ENCODE measurements at regions not wholly inside any gene's neighbourhood (a gene's known extent, or its start where the extent isn't known, plus 50 kb on each side); places are given as distances from the start of the nearest gene placed in this dataset.
"Not testable (repeated sequence)": the region's sequence is repeated elsewhere in the genome, so short reads cannot be mapped to it uniquely, and the experiment has no call there.

- Mint-ChIP-seq H3K27ac (no peak overlapping the region), H3K4me3 (no peak overlapping the region), H3K9me3 (no peaks in the 10 kb centered on the region), H3K4me1 (peaks cover 8% of the 10 kb centered on the region), H3K27me3 (no peaks in the 10 kb centered on the region), H3K36me3 (no peaks in the 10 kb centered on the region)
These were observed 145.7 kb downstream of the AKAP11 start for GRCh38 chr13:42417626-42418025.

GRCh38 chr13:42418184-42418583 lies 146.2 kb downstream of the AKAP11 start:
- Mint-ChIP-seq H3K9me3 (no peaks in the 10 kb centered on the region), H3K4me1 (peaks cover 8% of the 10 kb centered on the region), H3K27ac (peak overlapping the region; percentile 26), H3K27me3 (no peaks in the 10 kb centered on the region), H3K36me3 (no peaks in the 10 kb centered on the region), H3K4me3 (no peak overlapping the region)

- Mint-ChIP-seq H3K4me1 (peaks cover 8% of the 10 kb centered on the region), H3K9me3 (peaks cover 5% of the 10 kb centered on the region), H3K27ac (no peak overlapping the region), H3K36me3 (peaks cover 2% of the 10 kb centered on the region), H3K4me3 (no peak overlapping the region), H3K27me3 (no peaks in the 10 kb centered on the region)
These were observed 148.4 kb downstream of the AKAP11 start for GRCh38 chr13:42420304-42420703.

- Mint-ChIP-seq H3K27ac (no peak overlapping the region), H3K4me1 (peaks cover 8% of the 10 kb centered on the region), H3K36me3 (peaks cover 2% of the 10 kb centered on the region), H3K4me3 (no peak overlapping the region), H3K27me3 (no peaks in the 10 kb centered on the region), H3K9me3 (peaks cover 5% of the 10 kb centered on the region)
These were observed 150.7 kb downstream of the AKAP11 start for GRCh38 chr13:42422681-42423080.

- peaks cover 5% of the 10 kb centered on the region for H3K9me3 Mint-ChIP-seq
- H3K4me1 Mint-ChIP-seq: peaks cover 8% of the 10 kb centered on the region
- H3K27me3 Mint-ChIP-seq: no peaks in the 10 kb centered on the region
- H3K36me3 Mint-ChIP-seq: peaks cover 2% of the 10 kb centered on the region
- H3K4me3 Mint-ChIP-seq: no peak overlapping the region
- H3K27ac Mint-ChIP-seq: no peak overlapping the region
These were observed 149.8 kb upstream of the TNFSF11 start for GRCh38 chr13:42424182-42424581.

GRCh38 chr13:42445354-42445753 lies 128.6 kb upstream of the TNFSF11 start:
- H3K36me3 Mint-ChIP-seq: peaks cover 12% of the 10 kb centered on the region

GRCh38 chr13:42446597-42446996 lies 127.4 kb upstream of the TNFSF11 start:
- Mint-ChIP-seq H3K9me3 (peaks cover 26% of the 10 kb centered on the region), H3K36me3 (peaks cover 12% of the 10 kb centered on the region)
- H3K27me3 Mint-ChIP-seq, H3K4me1 Mint-ChIP-seq, H3K27ac Mint-ChIP-seq, H3K4me3 Mint-ChIP-seq: not testable (repeated sequence)

More at GRCh38 chr13:42445354-42445753, 128.6 kb upstream of the TNFSF11 start:
- H3K27me3 Mint-ChIP-seq: no peaks in the 10 kb centered on the region
- H3K9me3 Mint-ChIP-seq: peaks cover 26% of the 10 kb centered on the region
- H3K4me1 Mint-ChIP-seq: no peaks in the 10 kb centered on the region
- no peak overlapping the region for H3K4me3 Mint-ChIP-seq
- no peak overlapping the region for H3K27ac Mint-ChIP-seq

GRCh38 chr13:42453091-42453645 lies 120.8 kb upstream of the TNFSF11 start:
- Mint-ChIP-seq H3K4me3 (no peak overlapping the region), H3K27ac (no peak overlapping the region), H3K36me3 (no peaks in the 10 kb centered on the region), H3K9me3 (peaks cover 3% of the 10 kb centered on the region), H3K4me1 (no peaks in the 10 kb centered on the region), H3K27me3 (no peaks in the 10 kb centered on the region)

GRCh38 chr13:42454749-42455148 lies 119.2 kb upstream of the TNFSF11 start:
- Mint-ChIP-seq H3K9me3 (no peaks in the 10 kb centered on the region), H3K4me3 (no peak overlapping the region), H3K36me3 (no peaks in the 10 kb centered on the region), H3K27me3 (no peaks in the 10 kb centered on the region), H3K27ac (no peak overlapping the region), H3K4me1 (no peaks in the 10 kb centered on the region)

GRCh38 chr13:42458193-42458592 lies 115.8 kb upstream of the TNFSF11 start:
- H3K27me3 Mint-ChIP-seq: no peaks in the 10 kb centered on the region
- H3K27ac Mint-ChIP-seq: no peak overlapping the region
- peaks cover 6% of the 10 kb centered on the region for H3K9me3 Mint-ChIP-seq

GRCh38 chr13:42466123-42466522 lies 107.8 kb upstream of the TNFSF11 start:
- Mint-ChIP-seq H3K27me3 (no peaks in the 10 kb centered on the region), H3K4me1 (peaks cover 29% of the 10 kb centered on the region), H3K27ac (peak overlapping the region; percentile 60), H3K9me3 (peaks cover 22% of the 10 kb centered on the region), H3K36me3 (peaks cover 8% of the 10 kb centered on the region), H3K4me3 (peak overlapping the region; percentile 9)

More at GRCh38 chr13:42458193-42458592, 115.8 kb upstream of the TNFSF11 start:
- no peaks in the 10 kb centered on the region for H3K4me1 Mint-ChIP-seq
- H3K4me3 Mint-ChIP-seq: no peak overlapping the region
- H3K36me3 Mint-ChIP-seq: peaks cover 11% of the 10 kb centered on the region

GRCh38 chr13:42466609-42467008 lies 107.3 kb upstream of the TNFSF11 start:
- peaks cover 8% of the 10 kb centered on the region for H3K36me3 Mint-ChIP-seq
- peaks cover 22% of the 10 kb centered on the region for H3K9me3 Mint-ChIP-seq
- H3K27me3 Mint-ChIP-seq: no peaks in the 10 kb centered on the region
- no peak overlapping the region for H3K27ac Mint-ChIP-seq
- H3K4me1 Mint-ChIP-seq: peaks cover 29% of the 10 kb centered on the region
- no peak overlapping the region for H3K4me3 Mint-ChIP-seq

GRCh38 chr13:42474954-42475353 lies 99.0 kb upstream of the TNFSF11 start:
- Mint-ChIP-seq H3K4me3 (no peak overlapping the region), H3K9me3 (no peaks in the 10 kb centered on the region)

GRCh38 chr13:42477596-42478190 lies 96.3 kb upstream of the TNFSF11 start:
- no peak overlapping the region for H3K4me3 Mint-ChIP-seq
- H3K27ac Mint-ChIP-seq: peak overlapping the region; percentile 14
- H3K9me3 Mint-ChIP-seq: no peaks in the 10 kb centered on the region
- H3K36me3 Mint-ChIP-seq: no peaks in the 10 kb centered on the region
- H3K4me1 Mint-ChIP-seq: peaks cover 19% of the 10 kb centered on the region
- no peaks in the 10 kb centered on the region for H3K27me3 Mint-ChIP-seq

More at GRCh38 chr13:42474954-42475353, 99.0 kb upstream of the TNFSF11 start:
- no peaks in the 10 kb centered on the region for H3K36me3 Mint-ChIP-seq
- peak overlapping the region; percentile 51 for H3K27ac Mint-ChIP-seq
- no peaks in the 10 kb centered on the region for H3K27me3 Mint-ChIP-seq
- peaks cover 19% of the 10 kb centered on the region for H3K4me1 Mint-ChIP-seq

- Mint-ChIP-seq H3K4me1 (peaks cover 19% of the 10 kb centered on the region), H3K4me3 (no peak overlapping the region), H3K36me3 (no peaks in the 10 kb centered on the region), H3K27me3 (no peaks in the 10 kb centered on the region), H3K9me3 (no peaks in the 10 kb centered on the region), H3K27ac (no peak overlapping the region)
These were observed 95.3 kb upstream of the TNFSF11 start for GRCh38 chr13:42478531-42479156.

GRCh38 chr13:42484386-42484785 lies 89.6 kb upstream of the TNFSF11 start:
- Mint-ChIP-seq H3K27me3 (no peaks in the 10 kb centered on the region), H3K36me3 (no peaks in the 10 kb centered on the region), H3K9me3 (no peaks in the 10 kb centered on the region), H3K27ac (no peak overlapping the region), H3K4me1 (no peaks in the 10 kb centered on the region), H3K4me3 (no peak overlapping the region)
